WERI-Rb-1 (cell line): ENCODE measurements at regions not wholly inside any gene's neighbourhood (a gene's known extent, or its start where the extent isn't known, plus 50 kb on each side); places are given as distances from the start of the nearest gene placed in this dataset.

Experiments used
- DNase-seq: peaks from one replicate; pipeline ENCODE4 v3.0.0-alpha.2; 2020
- H3K27ac ChIP-seq: fragments of 250-450 bp; sonication (Bioruptor Pico); 2 replicates; pipeline ENCODE4 v1.5.1; 2020; ENCODE audit warnings: mild to moderate bottlenecking, moderate library complexity
- H3K27me3 ChIP-seq: fragments of 250-450 bp; sonication (Bioruptor Pico); 2 replicates; pipeline ENCODE4 v1.5.1; 2021; ENCODE audit warnings: mild to moderate bottlenecking, low read depth, moderate library complexity; ENCODE audit not compliant: insufficient read depth, severe bottlenecking
- H3K36me3 ChIP-seq: fragments of 250-450 bp; sonication (Bioruptor Pico); 2 replicates; pipeline ENCODE4 v1.5.1; 2020; ENCODE audit warnings: mild to moderate bottlenecking, moderate library complexity
- H3K4me3 ChIP-seq: 2 replicates; pipeline ENCODE4 v1.5.1; 2011; ENCODE audit warnings: low read depth, mild to moderate bottlenecking, control low read depth, low read length
- H3K9me3 ChIP-seq: fragments of 250-450 bp; sonication (Bioruptor Pico); 2 replicates; pipeline ENCODE4 v1.5.1; 2021; ENCODE audit warnings: mild to moderate bottlenecking, moderate library complexity; ENCODE audit not compliant: severe bottlenecking
- TF ChIP-seq, protein P1 (sequence below): IDR thresholded peaks from 2 replicates; pipeline ENCODE4 v1.5.1; 2011; ENCODE audit warnings: low read depth, mild to moderate bottlenecking, control low read depth, inconsistent platforms, low read length

DNA sequence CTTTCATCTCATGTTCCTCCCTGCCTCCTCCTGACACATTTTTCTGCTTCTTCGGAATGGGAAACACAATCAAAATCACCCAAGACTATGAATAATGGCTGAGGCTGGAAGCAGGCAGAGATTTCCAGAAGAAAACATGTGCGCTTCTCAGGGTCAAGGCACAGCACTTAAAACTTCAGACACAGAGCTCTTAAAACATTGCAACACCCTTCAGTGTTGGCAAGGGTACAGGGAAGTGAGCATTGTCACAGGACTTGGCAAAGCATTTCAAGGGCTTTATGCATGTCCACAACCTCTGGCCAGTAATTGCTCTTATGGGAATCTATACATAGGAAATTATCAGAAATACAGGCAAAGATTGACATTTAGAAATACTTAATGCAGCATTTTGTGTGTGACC lies 477.6 kb upstream of the KLHL29 start:
- TF ChIP-seq, protein P1, sequence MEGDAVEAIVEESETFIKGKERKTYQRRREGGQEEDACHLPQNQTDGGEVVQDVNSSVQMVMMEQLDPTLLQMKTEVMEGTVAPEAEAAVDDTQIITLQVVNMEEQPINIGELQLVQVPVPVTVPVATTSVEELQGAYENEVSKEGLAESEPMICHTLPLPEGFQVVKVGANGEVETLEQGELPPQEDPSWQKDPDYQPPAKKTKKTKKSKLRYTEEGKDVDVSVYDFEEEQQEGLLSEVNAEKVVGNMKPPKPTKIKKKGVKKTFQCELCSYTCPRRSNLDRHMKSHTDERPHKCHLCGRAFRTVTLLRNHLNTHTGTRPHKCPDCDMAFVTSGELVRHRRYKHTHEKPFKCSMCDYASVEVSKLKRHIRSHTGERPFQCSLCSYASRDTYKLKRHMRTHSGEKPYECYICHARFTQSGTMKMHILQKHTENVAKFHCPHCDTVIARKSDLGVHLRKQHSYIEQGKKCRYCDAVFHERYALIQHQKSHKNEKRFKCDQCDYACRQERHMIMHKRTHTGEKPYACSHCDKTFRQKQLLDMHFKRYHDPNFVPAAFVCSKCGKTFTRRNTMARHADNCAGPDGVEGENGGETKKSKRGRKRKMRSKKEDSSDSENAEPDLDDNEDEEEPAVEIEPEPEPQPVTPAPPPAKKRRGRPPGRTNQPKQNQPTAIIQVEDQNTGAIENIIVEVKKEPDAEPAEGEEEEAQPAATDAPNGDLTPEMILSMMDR, result no peak
- Histone ChIP-seq H3K27me3 (no peaks in the 10 kb centered on the region), H3K9me3 (no peaks in the 10 kb centered on the region), H3K36me3 (no peaks in the 10 kb centered on the region), H3K27ac (no peak overlapping the region), H3K4me3 (no peak overlapping the region)
- DNase-seq, result no peak

DNA sequence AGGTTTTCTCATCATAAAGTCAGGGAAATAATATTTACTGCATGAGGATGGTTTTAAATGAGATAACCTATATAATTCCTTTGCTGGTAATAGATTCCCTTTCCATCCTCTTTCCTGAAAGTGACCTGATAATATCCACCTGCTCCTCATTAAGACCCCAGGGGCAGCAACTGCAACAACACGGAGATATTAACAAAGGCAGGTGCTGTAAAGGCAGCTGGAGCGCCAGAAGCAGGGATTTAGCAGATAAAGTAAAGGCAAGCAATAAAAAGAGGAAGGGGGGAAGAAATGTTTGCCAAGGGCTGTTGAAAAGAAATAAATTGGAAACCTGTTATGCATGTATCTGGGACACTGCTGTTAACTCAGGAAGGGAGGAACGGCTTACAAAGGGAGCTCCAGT lies 472.6 kb upstream of the KLHL29 start:
- TF ChIP-seq, protein P1, result no peak
- H3K27ac ChIP-seq, result no peak overlapping the region
- H3K4me3 ChIP-seq, result no peak overlapping the region
- no peak for DNase-seq
- H3K9me3 ChIP-seq, result no peaks in the 10 kb centered on the region
- no peaks in the 10 kb centered on the region for H3K27me3 ChIP-seq
- no peaks in the 10 kb centered on the region for H3K36me3 ChIP-seq

DNA sequence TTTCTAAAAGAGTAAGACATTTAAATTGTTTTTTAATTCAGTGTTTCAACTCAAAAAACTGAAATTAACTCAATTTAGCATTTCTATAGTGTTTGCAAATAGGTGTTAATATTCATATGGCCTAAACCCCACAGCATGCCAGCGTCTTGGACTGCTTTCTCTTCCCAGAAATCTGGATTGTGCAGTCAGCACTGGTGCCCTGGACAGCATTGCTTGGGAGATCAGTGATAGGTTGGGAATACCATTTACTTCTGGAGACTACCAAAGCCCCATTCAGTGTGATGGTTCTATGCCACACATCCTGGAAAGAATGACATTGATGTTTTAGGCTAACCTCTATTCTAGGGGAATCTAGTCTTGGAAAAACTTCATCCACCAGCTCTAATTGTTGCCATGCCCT lies 455.0 kb upstream of the KLHL29 start:
- Histone ChIP-seq H3K27me3 (no peaks in the 10 kb centered on the region), H3K9me3 (no peaks in the 10 kb centered on the region), H3K4me3 (no peak overlapping the region), H3K36me3 (no peaks in the 10 kb centered on the region), H3K27ac (no peak overlapping the region)
- DNase-seq, result no peak
- TF ChIP-seq, protein P1, result no peak

DNA sequence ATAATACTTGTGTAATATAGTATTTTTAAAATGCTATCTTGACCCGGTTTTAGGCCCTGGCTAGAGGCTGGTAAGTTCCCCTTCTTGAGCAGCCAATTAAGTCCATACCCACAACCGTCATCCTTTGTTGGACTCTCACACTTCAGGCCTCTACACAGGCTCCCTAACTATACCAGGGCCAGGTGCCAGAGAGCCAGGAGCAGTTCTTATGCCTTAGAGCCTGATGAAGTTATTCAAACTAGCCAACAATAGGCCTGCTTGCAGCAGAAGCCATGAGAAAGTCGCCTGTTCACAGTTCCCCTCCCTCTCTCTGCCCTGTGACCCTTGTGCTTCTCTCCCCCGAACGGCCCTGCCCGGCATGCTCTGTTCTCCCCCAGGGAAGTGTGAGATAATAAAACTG lies 454.2 kb upstream of the KLHL29 start:
- TF ChIP-seq, protein P1, result no peak
- H3K27me3 ChIP-seq, result no peaks in the 10 kb centered on the region
- H3K36me3 ChIP-seq, result no peaks in the 10 kb centered on the region
- no peak for DNase-seq
- H3K9me3 ChIP-seq, result no peaks in the 10 kb centered on the region
- H3K4me3 ChIP-seq, result no peak overlapping the region
- H3K27ac ChIP-seq, result no peak overlapping the region

DNA sequence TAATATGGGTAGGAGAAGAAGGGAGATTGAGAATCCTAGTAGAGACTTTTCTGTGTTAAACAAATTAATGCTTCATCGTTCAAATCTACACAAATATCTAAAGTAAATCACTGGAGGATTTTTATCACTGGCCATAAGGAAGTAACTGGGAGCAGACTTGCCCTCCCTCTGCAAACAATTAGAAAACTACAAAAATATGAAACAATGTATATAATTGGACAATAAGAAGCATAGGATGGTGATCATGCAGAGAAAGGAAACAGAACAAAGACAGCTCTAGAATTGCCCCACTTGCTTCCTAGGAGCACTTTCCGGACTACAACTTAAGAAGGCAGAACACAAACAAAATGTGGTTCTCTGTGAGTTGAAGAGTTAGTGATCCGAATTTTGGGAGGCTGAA lies 452.7 kb upstream of the KLHL29 start:
- H3K36me3 ChIP-seq, result no peaks in the 10 kb centered on the region
- no peak for DNase-seq
- no peaks in the 10 kb centered on the region for H3K27me3 ChIP-seq
- no peak overlapping the region for H3K27ac ChIP-seq
- TF ChIP-seq, protein P1, result no peak
- H3K4me3 ChIP-seq, result no peak overlapping the region
- no peaks in the 10 kb centered on the region for H3K9me3 ChIP-seq

DNA sequence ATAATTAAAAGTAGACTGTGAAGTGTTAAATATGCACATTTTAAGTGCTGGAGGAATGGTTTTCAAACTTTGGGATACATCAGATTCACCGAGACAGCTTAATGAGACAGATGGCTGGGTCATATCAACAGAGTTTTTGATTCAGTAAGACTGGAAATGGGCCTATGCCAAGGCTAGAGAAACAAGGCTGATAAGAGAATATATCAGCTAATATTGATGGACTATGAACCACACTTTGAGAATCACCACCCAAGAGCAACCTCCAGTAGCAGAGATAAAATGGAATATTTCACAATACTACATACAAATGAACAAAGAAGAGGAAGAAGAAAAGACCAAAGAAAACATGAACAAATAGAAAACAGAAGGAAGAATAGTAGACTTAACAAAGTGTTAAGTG lies 450.2 kb upstream of the KLHL29 start:
- TF ChIP-seq, protein P1, result no peak
- Histone ChIP-seq H3K4me3 (no peak overlapping the region), H3K27ac (no peak overlapping the region), H3K36me3 (no peaks in the 10 kb centered on the region), H3K27me3 (no peaks in the 10 kb centered on the region), H3K9me3 (no peaks in the 10 kb centered on the region)
- DNase-seq, result no peak
